ENCODE measurements at regions not wholly inside any gene's neighbourhood (a gene's known extent, or its start where the extent isn't known, plus 50 kb on each side); places are given as distances from the start of the nearest gene placed in this dataset.

DNA sequence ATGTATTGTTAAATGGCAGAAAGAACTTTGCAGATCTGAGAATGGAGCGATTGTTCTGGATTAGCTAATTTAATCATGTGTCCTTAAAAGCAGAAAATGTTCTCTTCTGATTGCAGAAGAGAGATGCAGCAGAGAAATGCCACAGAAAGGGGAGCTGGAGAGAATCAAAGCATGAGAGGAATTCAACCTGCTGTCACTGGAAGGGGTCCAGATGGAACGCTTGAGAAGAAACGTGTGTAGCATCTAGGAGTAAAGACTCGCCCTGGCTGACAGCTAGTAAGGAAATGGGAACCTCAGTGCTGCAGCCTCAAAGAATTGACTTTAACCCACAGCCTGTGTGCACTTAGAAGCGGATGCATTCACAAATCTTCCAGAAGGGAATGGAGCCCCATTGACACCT is 502.8 kb downstream of the KLF12 start:
- Histone ChIP-seq H3K4me3 (no peak overlapping the region), H3K27ac (no peak overlapping the region), H3K36me3 (no peaks in the 10 kb centered on the region), H3K27me3 (no peaks in the 10 kb centered on the region), H3K4me1 (no peaks in the 10 kb centered on the region), H3K9me3 (no peaks in the 10 kb centered on the region)
- intact Hi-C loops (cut with DNase I; ENCODE audit: low total_unique reads): no loop called here
- no peak for DNase-seq
- TF ChIP-seq, protein P1, sequence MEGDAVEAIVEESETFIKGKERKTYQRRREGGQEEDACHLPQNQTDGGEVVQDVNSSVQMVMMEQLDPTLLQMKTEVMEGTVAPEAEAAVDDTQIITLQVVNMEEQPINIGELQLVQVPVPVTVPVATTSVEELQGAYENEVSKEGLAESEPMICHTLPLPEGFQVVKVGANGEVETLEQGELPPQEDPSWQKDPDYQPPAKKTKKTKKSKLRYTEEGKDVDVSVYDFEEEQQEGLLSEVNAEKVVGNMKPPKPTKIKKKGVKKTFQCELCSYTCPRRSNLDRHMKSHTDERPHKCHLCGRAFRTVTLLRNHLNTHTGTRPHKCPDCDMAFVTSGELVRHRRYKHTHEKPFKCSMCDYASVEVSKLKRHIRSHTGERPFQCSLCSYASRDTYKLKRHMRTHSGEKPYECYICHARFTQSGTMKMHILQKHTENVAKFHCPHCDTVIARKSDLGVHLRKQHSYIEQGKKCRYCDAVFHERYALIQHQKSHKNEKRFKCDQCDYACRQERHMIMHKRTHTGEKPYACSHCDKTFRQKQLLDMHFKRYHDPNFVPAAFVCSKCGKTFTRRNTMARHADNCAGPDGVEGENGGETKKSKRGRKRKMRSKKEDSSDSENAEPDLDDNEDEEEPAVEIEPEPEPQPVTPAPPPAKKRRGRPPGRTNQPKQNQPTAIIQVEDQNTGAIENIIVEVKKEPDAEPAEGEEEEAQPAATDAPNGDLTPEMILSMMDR (IDR thresholded peaks at IDR 0.05): no peak

GRCh38 chr13:73625562-73626339 is 508.5 kb downstream of the KLF12 start:
- no peak overlapping the region for H3K27ac ChIP-seq
- intact Hi-C loops (cut with DNase I; ENCODE audit: low total_unique reads): no loop called here
- H3K4me3 ChIP-seq: no peak overlapping the region
- DNase-seq: no peak
- H3K27me3 ChIP-seq: no peaks in the 10 kb centered on the region
- TF ChIP-seq, protein P1 (IDR thresholded peaks at IDR 0.05): no peak
- H3K4me1 ChIP-seq: no peaks in the 10 kb centered on the region
- no peaks in the 10 kb centered on the region for H3K9me3 ChIP-seq
- H3K36me3 ChIP-seq: no peaks in the 10 kb centered on the region

DNA sequence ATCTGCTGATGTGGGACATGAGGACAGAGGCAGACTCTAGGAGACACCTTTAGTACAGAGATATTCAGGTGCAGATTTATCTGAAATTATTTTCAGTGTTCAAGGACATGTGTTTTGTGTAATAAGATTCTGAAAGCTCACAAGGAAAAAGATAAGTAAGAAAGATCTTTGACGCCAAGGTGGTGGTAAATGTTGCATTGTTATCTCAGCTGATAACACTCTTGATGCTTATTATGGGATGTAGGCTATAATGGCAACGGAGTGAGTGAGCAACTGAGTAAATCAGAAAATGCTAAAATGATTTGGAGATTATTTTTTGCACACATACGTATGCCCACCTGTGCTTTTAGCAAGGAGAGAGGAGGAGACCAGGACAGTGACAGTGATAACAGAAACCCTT is 510.9 kb downstream of the KLF12 start:
- intact Hi-C loops (cut with DNase I; ENCODE audit: low total_unique reads): no loop called here
- H3K4me1 ChIP-seq: no peaks in the 10 kb centered on the region
- no peak for DNase-seq
- H3K27me3 ChIP-seq: no peaks in the 10 kb centered on the region
- H3K4me3 ChIP-seq: no peak overlapping the region
- TF ChIP-seq, protein P1 (IDR thresholded peaks at IDR 0.05): no peak
- H3K27ac ChIP-seq: no peak overlapping the region
- H3K9me3 ChIP-seq: no peaks in the 10 kb centered on the region
- H3K36me3 ChIP-seq: no peaks in the 10 kb centered on the region

DNA sequence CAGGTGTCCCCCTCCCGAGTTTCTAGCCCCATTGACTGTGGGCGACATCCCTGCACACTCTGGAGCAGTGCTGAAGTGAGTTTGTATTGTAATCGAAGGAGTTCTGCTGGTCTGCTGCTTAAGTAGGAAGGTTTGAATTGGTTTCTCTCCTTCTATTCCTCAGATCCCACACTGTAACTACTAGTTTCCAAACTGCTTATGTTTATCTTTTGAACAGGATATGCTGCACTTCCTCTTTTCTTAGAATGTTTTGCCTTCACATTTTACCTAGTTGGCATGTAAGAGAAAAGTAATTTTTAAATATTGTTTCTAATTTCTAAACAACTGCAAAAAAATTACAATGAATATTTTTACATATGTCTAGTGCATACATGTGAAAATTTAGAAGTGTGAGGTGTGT is 511.8 kb downstream of the KLF12 start:
- intact Hi-C loops (cut with DNase I; ENCODE audit: low total_unique reads): no loop called here
- H3K27me3 ChIP-seq: no peaks in the 10 kb centered on the region
- H3K36me3 ChIP-seq: no peaks in the 10 kb centered on the region
- no peak overlapping the region for H3K27ac ChIP-seq
- H3K9me3 ChIP-seq: no peaks in the 10 kb centered on the region
- H3K4me1 ChIP-seq: no peaks in the 10 kb centered on the region
- no peak overlapping the region for H3K4me3 ChIP-seq
- no peak for DNase-seq
- TF ChIP-seq, protein P1 (IDR thresholded peaks at IDR 0.05): no peak

GRCh38 chr13:73618275-73618865 is 515.8 kb downstream of the KLF12 start:
- H3K4me3 ChIP-seq: no peak overlapping the region
- DNase-seq: no peak
- intact Hi-C loops (cut with DNase I; ENCODE audit: low total_unique reads): no loop called here

More at GRCh38 chr13:73618275-73618865, 515.8 kb downstream of the KLF12 start:
- Histone ChIP-seq H3K27me3 (no peaks in the 10 kb centered on the region), H3K9me3 (no peaks in the 10 kb centered on the region), H3K36me3 (no peaks in the 10 kb centered on the region), H3K4me1 (no peaks in the 10 kb centered on the region), H3K27ac (no peak overlapping the region)
- TF ChIP-seq, protein P1 (IDR thresholded peaks at IDR 0.05): no peak

All from tibial artery (tissue), 4 donors.